Effector CD8-positive, alpha-beta T cell (primary cell): ENCODE measurements at regions not wholly inside any gene's neighbourhood (a gene's known extent, or its start where the extent isn't known, plus 50 kb on each side); places are given as distances from the start of the nearest gene placed in this dataset.

Experiments used
- DNase-seq: peaks from one replicate; lab custom pipeline; 2025; lab: John Stamatoyannopoulos, UW

DNA sequence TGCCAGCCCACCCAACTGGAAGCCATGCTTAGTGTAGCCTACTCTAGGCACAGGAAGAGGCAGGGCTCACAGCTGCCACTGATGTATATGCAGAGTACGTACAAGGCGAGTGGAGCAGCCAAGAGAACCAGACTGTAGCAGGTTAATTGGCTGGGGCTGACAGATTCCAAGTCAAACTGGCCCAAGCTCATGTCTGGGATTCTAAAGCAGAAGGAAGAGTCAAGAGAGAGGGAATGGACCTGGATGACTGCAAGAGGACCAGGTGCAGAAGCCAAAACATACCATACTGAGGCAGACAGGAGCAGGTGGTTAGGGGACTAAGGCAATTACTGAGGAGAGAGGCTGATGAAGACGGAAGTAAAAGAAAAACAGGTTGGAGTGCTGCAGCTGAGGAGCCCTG lies 51.3 kb upstream of the LRRN2 start:
- DNase-seq, result no peak

DNA sequence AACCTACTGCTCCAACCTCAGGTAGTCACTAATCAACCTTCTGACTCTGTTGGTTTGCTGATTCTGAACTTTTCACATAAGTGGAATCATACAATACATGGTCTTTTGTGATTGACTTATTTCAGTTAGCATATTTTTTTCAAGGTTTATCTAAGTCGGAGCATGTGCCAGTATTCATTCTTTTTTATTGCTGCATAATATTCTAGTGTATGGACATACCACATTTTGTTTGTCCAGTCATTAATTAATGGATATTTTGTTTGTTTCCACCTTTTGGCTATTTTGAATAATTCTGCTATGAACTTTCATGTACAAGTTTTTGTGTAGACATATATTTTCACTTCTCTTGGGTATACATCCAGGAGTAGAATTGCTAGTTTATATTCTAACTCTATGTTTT lies 53.0 kb upstream of the LRRN2 start:
- DNase-seq, result no peak

DNA sequence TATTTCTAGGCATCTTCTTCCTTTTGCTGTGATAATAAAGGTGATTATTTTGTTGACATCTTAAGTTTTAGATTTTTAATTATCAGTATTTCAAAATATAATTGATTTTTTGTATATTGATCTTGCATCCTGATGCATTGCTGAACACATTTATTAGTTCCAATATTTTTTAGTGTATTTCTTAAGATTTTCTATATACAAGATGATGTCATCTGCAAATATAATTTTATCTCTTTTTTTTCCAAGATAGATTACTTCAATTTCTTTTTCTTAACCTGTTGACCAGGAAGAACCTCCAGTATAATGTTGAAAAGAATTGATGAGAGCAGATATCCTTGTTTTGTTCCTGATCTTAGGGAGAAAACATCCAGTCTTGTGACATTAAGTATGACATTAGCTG lies 54.8 kb upstream of the LRRN2 start:
- no peak for DNase-seq

DNA sequence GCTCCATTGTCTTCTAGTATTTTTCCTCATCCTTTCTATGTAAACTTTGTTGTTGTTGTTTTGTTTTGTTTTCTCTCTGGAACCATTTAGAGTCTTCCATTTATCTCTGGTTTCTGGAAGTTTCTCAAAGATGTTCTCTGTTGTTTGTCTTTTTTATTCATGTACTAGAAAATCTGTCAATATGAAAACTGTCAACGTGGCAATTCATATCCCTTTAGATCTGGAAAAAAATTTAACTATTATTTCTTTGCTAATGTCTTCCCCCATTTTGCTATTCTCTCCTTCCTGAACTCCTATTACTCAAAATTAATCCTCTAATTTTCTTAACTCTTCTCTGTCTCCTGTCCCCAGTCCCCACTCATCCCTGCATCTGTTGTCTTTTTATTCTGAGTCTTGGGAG lies 55.9 kb upstream of the LRRN2 start:
- no peak for DNase-seq

DNA sequence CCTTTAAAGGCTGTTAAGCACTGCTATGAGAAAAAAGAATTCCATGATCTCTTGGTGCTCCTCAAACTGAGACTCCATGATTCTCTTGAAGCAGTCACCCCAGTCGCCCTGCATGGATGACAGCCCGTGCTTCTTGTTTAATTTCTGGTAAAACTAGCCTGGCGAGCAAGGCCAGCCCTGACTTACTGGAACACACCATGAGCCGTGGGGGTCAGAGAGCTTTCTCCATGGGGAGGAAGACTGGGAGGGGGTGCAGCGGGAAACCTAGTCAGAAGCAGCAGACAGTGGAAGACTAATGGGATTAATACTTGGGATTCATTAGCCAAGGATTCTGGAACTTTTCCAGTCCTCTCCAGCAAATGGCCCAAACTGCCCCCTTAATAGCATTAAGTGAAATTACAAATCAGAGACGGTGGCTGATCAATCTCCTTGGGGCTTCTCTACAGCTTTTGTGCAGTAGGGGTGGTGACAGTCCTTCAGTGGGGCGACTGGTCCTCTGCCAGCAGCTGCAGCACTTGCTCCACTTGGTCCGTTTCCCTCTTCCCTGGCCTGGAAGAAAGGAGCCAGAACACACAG lies 57.2 kb upstream of the LRRN2 start:
- no peak for DNase-seq

DNA sequence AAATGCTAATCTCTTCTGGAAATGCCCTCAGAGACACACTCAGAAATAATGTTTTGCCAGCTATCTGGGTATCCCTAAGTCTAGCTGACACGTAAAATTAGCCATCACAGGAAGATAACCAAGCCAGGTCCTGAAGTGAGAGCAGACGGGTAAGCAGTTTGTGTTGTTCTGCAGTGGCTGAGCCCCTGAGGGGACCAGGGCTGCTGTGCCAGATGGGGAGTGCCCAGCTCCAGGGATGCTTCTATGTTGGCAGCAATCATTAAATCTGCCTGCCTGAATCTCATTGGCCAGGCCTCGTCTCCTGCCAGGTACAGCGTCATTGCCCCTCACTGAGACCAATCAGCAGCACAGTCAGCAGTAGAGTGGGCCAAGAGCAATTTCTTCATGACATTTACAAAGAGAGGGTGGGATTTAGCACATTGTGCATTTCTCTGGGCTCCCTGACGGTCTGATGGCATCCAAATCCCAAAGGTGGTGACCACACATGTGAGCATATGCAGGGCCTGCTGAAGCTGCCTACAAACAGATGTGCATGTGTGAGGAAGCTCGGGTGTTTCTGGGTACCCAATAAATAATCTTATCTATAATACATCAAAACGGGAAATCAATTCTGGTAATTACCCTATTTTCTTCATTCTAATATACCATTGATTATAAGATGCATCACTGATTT lies 58.7 kb upstream of the LRRN2 start:
- DNase-seq, result no peak

DNA sequence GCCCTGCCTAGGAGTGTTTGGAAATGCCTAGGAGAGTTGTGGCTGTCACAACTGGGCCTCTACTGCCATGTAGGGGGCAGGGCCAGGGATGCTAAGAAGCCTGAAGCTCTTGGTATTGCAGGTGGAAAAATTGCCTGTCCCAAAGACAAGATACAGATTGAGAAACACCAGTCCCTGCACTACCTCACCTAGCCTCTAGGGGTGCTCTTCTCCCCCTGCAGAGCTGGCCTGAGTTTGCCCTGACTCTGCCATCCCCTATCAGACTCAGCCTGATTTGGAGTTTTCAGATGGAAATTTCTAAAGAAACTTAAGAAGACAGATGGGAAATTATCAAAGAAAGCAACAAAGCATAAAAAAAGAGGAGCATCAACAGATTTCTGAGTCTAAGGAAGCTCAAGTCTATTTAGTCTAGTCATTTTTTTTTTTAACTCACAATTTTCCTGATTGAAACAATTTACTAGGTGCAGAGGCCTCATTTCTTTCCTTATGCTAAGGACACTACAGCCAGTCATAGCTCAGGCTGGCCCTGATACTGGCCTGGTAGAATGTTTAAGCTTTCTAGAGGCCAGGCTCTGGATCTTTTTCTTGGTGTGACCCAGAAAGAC lies 61.4 kb upstream of the LRRN2 start:
- peak; percentile 21 for DNase-seq

DNA sequence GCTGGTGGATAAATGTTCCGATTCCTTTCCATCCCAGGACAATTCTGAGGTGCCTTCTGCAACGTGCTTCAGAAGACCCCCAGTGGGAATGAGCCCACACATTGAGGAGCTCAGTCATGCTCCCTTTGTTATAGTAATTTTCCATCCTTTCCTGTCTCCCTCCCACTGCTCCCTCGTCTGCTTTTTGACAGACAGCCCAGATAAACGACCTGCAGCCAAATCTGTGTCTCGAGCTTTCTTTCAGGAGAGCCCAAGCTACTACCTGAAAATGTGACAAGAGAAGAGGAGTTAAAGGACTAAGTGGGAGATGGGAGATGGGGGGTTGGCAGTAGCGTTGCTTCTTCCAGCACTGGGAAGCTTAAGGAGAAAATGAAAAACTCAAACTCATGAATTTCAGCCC lies 65.9 kb upstream of the LRRN2 start:
- DNase-seq, result no peak

DNA sequence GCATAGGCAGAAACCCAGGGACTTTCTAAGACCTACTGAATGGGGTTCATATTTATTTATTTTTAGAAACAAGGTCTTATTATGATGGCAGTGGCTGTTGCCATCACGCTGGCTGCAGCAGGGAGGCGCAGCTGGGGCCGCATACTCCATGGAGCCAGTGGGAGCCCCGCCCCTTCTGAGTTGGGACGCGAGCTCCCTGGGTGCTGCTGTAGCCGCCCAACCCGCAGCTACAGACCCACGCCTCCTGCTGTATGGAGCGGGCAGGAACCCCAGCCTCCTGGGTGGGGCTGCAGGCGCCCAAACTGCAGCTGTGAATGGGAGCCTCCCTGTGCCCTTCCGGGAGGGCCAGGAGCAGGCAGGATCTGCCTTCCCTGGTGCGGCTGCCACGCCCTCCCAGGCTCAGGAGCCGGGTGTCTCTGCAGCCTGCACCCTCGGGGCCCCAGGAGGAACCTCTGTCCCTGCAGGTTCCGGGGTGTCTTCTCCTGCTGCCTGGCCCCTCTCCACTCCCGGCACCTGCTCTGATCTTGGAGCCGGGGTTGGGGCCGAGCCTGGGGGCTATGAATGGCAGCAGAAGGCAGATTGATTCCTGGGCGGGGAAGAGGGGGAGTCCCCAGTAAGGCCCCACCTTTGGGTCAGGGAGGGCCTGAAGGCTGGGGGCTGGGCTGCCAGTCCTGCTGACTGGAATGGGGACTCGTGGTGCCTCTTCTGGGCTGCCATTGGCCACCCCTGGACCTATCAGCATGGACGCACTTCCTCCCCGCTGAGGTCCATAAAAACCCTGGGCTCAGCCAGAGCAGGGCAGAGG lies 66.5 kb upstream of the LRRN2 start:
- no peak for DNase-seq

DNA sequence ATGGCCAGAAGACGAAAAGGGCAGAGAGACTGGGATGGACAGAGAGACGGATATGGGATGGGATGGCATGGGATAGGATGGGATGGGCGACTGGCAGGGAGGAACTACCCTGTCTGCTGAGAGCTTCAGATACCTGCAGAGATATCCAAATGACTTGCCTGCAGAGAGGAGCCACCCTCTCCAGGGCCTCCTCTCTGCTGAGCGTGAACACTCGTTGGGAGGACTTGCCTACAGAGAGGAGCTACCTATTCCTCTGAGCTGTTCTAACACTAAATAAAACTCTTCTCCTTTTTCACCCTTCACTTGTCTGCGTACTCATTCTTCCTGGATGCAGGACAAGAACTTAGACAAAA lies 67.1 kb upstream of the LRRN2 start:
- DNase-seq, result no peak

DNA sequence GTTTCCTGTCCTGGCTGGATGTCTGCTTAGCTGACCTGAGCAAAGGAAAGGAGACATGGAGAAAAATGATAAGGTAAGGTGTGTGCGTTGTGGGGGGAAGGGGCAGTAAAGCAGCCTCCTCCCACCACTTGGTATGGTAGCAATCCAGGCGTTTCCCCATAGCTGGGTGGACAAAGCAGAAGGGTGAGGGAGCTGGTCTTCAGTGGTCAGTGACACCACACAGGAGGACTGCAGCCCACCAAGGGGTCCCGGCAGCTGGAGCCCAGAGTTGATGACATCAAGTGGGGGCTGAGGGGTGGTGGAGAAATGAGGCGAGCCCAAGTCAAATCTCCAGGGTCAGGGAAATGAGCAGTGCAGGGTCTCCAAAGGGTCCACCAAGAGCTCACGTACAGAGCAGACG lies 69.3 kb upstream of the LRRN2 start:
- no peak for DNase-seq

DNA sequence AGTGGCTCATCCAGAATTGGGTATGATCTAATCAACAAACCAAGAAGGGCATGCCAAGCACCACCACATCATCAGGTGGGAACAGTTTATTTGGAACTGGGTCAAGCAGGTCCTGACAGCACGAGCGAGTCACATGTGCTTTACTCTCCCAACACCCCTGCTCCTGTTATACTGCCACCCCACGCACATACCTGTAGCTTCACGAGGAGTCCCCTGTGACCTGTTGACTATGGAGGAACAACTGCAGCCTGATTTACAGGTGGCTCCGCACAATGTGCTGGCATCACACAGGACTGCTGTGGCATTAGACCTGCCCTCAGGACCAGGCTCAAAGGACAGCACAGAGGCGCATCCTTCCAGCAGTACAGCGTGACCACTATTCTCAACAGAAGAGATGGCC lies 70.8 kb upstream of the LRRN2 start:
- DNase-seq, result no peak

DNA sequence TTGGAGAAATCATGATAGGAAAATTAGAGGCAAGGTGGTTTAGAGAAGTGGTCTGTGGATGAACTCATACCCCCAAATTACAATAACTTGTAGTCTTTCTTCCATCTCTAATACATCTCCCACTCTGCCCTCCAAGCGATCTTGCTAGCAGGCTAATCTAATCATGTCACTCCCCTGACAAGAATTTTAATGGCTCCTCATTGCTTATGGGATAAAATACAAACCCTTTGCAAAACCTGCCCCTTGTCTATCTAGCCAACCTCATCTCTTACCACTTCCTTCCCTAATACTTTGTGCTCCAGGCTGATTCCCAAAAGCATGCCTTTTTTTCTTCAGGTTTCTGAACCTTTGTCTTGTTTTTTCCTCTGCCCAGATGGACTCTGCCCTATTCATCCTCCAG lies 71.3 kb upstream of the LRRN2 start:
- DNase-seq, result no peak

DNA sequence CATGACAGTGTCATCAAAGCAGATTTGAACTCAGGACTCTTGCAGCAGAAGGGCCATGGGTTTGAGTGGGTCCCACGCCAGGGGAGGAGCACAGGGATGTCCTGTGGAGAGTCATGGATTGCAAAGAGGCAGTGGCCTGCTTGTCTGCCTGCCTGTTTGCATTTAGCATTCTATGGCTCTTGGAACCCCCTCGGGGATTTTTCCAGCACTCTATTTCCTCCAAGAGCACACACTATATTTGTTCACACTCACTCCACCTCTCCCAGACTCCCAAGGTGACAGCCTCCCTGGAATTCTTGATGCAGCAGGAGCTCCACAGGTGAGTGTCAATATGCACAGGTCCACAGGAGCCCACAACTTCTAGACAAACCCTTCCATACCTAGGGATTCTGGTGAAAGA lies 73.1 kb upstream of the LRRN2 start:
- DNase-seq, result no peak

DNA sequence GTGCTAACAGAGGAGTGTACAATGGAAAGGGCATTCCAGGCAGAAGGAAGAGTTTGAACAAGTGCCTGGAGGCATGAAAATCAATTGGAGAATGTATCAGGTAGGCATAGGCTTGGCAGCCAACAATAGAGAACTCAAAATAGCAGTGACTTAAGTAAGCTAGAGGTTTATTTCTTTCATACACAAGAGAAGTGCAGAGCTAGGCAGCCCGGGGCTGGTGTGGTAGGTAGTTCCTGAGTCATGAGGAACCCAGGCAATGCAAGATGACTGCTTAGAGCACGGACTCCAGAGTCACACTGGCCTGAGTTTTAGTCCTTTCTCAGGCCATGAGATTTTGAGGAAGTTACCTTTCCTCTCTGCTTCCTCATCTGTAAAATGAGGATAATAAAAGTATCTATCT lies 74.8 kb upstream of the LRRN2 start:
- DNase-seq, result no peak

DNA sequence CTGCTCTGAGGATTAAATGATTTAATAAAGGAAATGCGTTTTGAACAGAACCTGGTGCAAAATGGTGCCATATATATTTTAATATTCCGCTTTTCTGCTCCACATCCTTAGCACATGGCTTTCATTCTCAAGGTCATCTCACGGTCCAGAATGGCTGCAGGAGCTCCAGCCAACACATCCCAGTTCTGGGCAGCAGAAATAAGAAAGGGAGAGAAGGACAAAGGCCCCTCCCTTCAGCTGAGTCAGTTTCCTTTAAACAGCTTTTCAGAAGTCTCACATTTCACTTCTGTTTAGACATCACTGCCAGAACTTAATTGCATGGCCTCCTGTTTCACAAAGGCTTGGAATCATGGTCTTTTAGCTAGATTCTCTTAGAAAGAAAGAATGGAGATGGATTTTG lies 75.2 kb upstream of the LRRN2 start:
- DNase-seq, result no peak

DNA sequence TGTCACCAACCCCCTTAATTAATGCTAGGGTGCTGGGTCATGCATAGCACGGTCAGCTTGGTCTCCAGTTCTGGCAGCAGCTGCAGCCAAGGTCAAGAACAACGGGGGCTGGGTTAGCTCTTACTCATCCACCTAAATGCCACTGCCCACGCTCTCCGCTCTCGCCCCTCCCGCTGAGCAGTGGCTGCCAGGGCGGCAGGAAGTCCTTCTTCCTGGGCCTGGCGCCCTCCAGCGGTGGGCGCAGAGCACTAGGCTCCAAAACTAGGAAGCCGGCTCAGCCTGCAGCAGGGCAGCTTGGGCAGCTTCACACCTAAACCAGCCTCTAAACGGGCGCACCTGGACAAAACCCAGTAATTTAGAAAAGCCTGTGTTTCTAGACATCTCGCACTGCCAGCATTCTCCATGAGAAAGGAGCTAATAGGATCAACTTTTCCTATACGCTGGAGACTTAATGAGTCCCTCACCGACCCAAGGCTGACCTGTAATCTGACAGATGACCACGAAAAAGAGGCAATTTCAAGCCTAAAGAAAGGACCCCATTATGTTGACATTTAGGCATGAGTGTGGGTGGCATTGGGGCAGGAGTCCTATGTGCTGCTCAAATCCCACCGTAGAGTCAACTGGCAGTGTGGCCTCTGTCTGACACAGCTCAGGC lies 78.4 kb upstream of the LRRN2 start:
- DNase-seq, result peak; percentile 48

DNA sequence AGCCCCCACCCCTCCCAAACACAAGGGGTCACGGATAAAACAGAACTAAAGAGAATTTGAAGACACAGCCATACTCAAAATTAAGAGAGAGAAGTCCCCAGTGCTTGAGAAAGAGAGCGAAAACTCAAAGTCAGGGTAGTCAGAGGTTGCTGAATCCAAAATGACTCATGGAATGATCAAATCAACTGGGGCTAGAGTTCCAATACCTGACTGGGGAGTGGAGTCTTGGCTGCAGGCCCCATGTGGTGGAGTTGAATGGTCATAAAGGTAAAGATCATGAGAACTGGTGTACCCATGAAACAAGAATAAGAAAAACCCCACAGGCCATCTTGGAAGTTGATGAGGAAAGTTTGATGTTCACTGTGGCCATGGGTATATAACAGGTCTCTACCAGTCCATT lies 84.5 kb upstream of the LRRN2 start:
- DNase-seq, result no peak

DNA sequence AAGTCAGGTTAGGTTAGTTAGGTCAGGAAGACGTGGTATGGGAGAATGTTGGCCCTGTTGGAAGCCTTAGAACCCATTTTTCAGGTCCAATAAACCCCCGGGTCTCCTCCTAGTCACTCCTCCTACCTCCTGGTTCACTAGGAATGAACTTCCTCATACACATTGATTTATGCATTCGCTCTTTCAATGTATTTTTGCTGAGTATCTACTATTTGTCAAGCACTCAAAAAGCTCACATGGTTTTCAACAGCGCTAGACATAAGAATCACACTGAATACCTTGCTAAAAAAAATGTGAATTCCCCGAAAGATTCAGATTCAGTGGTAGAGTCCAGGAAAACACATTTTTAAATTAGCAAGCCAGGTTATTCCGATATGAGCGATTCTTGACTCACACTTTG lies 85.8 kb upstream of the LRRN2 start:
- no peak for DNase-seq

DNA sequence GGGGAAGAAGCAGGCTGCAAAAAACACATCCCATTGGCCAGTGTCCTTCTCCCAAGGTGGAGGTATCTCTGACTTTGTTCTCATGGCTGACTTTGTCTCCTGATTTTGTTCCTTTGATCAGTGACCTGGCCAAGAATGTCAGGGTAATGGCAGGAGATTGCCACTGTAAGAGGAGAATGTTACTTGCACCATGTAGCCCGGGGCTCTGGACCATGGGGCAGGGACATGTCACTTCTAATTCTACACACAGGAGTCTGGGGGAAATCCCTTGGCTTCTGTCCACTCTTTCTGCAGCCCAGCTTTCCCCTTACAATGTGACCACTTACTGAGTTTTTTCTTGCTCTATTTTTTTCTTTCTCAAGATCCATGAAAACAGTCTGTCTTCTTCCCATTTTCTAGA lies 87.7 kb upstream of the LRRN2 start:
- DNase-seq, result no peak

DNA sequence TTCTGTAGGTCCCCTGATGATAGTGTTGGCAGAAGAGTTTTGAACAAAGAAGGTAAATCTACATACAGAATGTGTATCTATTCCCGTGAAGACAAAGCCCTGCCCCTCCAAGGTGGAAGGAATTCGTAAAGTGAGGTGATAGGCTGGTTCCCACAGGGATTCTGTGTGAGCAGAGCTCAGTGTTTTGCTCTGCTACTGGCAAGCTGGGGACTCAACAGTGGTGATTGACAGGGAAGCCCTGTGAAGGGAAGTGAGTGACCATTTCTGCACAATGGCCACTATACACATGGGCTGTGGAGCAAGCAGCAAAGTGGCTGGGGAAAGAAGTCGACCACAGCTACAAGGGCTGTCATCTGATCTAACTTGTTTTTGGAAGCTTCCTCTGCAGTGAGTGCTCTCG lies 90.0 kb upstream of the LRRN2 start:
- DNase-seq, result no peak

DNA sequence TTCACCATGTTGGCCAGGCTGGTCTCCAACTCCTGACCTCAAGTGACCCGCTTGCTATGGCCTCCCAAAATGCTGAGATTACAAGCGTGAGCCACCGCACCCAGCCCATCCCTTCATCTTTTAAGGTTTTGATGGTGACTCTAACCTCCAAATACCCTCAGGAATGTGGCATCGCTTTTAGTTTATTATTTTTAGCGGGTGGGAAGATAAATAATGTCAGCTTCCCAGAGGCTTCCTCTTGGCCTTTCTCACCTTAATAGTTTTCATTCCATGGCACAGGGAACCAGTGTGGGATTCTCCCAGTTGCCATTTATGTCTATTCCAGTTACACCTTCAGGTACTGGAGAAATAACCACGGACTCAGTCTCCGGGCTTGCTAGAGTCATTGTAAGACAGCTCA lies 92.1 kb upstream of the LRRN2 start:
- no peak for DNase-seq

DNA sequence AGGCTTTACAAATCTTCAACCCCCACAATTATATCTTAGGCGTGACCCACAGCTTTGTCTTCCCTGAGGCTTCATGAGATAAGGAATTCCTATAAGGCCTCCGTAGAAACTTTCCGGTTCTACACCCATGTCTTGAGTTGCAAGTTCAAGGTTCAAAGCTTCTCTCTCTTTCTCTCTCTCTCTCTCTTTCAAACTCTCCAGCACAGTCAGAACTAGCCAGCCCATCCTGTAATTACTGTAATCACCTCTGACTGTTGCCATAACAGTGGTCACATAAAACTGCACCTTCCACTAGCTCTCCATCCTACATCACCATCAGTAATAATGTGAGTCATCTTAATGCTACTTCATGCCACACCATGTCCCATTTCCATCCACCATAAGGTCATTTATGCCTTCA lies 90.0 kb upstream of the NFASC start:
- DNase-seq, result no peak
